GM23338 (cell line): ENCODE measurements at regions not wholly inside any gene's neighbourhood (a gene's known extent, or its start where the extent isn't known, plus 50 kb on each side); places are given as distances from the start of the nearest gene placed in this dataset.

Source experiments
- ATAC-seq: fragments of 200-7000 bp; cut with Tn5 transposase; 3 replicates; pipeline ENCODE4 v1.9.1; 2020
- DNase-seq: peaks from one replicate; pipeline ENCODE4 v3.0.0-alpha.2; 2015; ENCODE audit warnings: low spot score
- H2AFZ ChIP-seq: fragments of 200-600 bp; sonication (generic); 2 replicates; pipeline ENCODE4 v1.8.0; 2016; ENCODE audit warnings: antibody characterized with exemption, mild to moderate bottlenecking, moderate library complexity
- H3F3A ChIP-seq: fragments of 200-600 bp; sonication (generic); replicated peaks from 2 replicates; pipeline ENCODE4 v1.8.0; 2017; ENCODE audit warnings: antibody characterized with exemption, mixed run types, low read depth
- H3K27ac ChIP-seq: fragments of 200-600 bp; sonication (generic); 2 replicates; pipeline ENCODE4 v1.6.1; 2016; ENCODE audit warnings: low read depth
- H3K27me3 ChIP-seq: fragments of 200-600 bp; sonication (generic); 2 replicates; pipeline ENCODE4 v1.8.0; 2016; ENCODE audit warnings: mild to moderate bottlenecking, mixed run types, moderate library complexity; ENCODE audit not compliant: insufficient read depth
- H3K36me3 ChIP-seq: fragments of 200-600 bp; sonication (generic); 2 replicates; pipeline ENCODE4 v1.8.0; 2016; ENCODE audit warnings: mild to moderate bottlenecking; ENCODE audit not compliant: insufficient read depth
- H3K4me1 ChIP-seq: fragments of 200-600 bp; sonication (generic); 2 replicates; pipeline ENCODE4 v1.8.0; 2016; ENCODE audit warnings: mild to moderate bottlenecking, moderate library complexity; ENCODE audit not compliant: insufficient read depth
- H3K4me2 ChIP-seq: fragments of 200-600 bp; sonication (generic); 2 replicates; pipeline ENCODE4 v1.7.1; 2017; ENCODE audit warnings: mixed run types
- H3K4me3 ChIP-seq: fragments of 200-600 bp; sonication (generic); 2 replicates; pipeline ENCODE4 v1.6.1; 2016; ENCODE audit warnings: mixed run types
- H3K79me2 ChIP-seq: fragments of 200-600 bp; sonication (generic); replicated peaks from 2 replicates; pipeline ENCODE4 v1.8.0; 2017; ENCODE audit warnings: mild to moderate bottlenecking; ENCODE audit not compliant: insufficient read depth
- H3K9me2 ChIP-seq: fragments of 200-600 bp; sonication (generic); 2 replicates; pipeline ENCODE4 v1.8.0; 2017; ENCODE audit not compliant: insufficient read depth
- H4K20me1 ChIP-seq: fragments of 200-600 bp; sonication (generic); replicated peaks from 2 replicates; pipeline ENCODE4 v1.8.0; 2017; ENCODE audit warnings: mild to moderate bottlenecking; ENCODE audit not compliant: insufficient read depth
- H3K27ac Mint-ChIP-seq: 2 replicates; pipeline ENCODE4 v1.8.0; 2020; ENCODE audit warnings: inconsistent platforms, mild to moderate bottlenecking, moderate library complexity, mixed read lengths
- H3K27me3 Mint-ChIP-seq: 3 replicates; pipeline ENCODE4 v1.8.0; 2022; ENCODE audit warnings: low read depth, mild to moderate bottlenecking, moderate library complexity, mixed read lengths, inconsistent platforms; ENCODE audit not compliant: insufficient read depth, poor library complexity
- H3K36me3 Mint-ChIP-seq: 3 replicates; pipeline ENCODE4 v1.8.0; 2021; ENCODE audit warnings: low read depth, mild to moderate bottlenecking, inconsistent platforms, moderate library complexity, mixed read lengths
- H3K4me1 Mint-ChIP-seq: 3 replicates; pipeline ENCODE4 v1.8.0; 2020; ENCODE audit warnings: mild to moderate bottlenecking, inconsistent platforms, mixed read lengths
- H3K4me3 Mint-ChIP-seq: 3 replicates; pipeline ENCODE4 v1.8.0; 2021; ENCODE audit warnings: moderate library complexity, mild to moderate bottlenecking, inconsistent platforms, mixed read lengths
- H3K9me3 Mint-ChIP-seq: 3 replicates; pipeline ENCODE4 v1.8.0; 2020; ENCODE audit warnings: moderate library complexity, mild to moderate bottlenecking, inconsistent platforms, mixed read lengths
- CREB1 ChIP-seq: fragments of 250-450 bp; sonication (Bioruptor Pico); IDR thresholded peaks from 2 replicates; pipeline ENCODE4 v1.5.0; 2020; ENCODE audit warnings: low read depth, mild to moderate bottlenecking, moderate library complexity
- ETS1 ChIP-seq: IDR thresholded peaks from 2 replicates; pipeline ENCODE4 v1.6.1; 2016; ENCODE audit warnings: antibody characterized with exemption
- EZH2 ChIP-seq: fragments of 200-600 bp; sonication (generic); IDR thresholded peaks from one replicate; pipeline ENCODE4 v1.8.0; 2017; ENCODE audit warnings: antibody characterized with exemption, mild to moderate bottlenecking, low read depth; ENCODE audit not compliant: unreplicated experiment
- JUNB ChIP-seq: IDR thresholded peaks from one replicate; pipeline ENCODE4 v1.6.1; 2016; ENCODE audit warnings: antibody characterized with exemption; ENCODE audit not compliant: unreplicated experiment
- NANOG ChIP-seq: IDR thresholded peaks from 2 replicates; pipeline ENCODE4 v1.6.1; 2016; ENCODE audit warnings: antibody characterized with exemption, borderline replicate concordance
- POLR2AphosphoS5 ChIP-seq: IDR thresholded peaks from 2 replicates; pipeline ENCODE4 v1.6.1; 2016; ENCODE audit warnings: antibody characterized with exemption, low read depth
- REST ChIP-seq: IDR thresholded peaks from one replicate; pipeline ENCODE4 v1.6.1; 2018; ENCODE audit warnings: antibody characterized with exemption; ENCODE audit not compliant: unreplicated experiment
- STAT1 ChIP-seq: IDR thresholded peaks from one replicate; pipeline ENCODE4 v1.6.1; 2016; ENCODE audit warnings: antibody characterized with exemption; ENCODE audit not compliant: unreplicated experiment
- ZNF114 ChIP-seq: fragments of 250-450 bp; sonication (Bioruptor Pico); IDR thresholded peaks from 2 replicates; pipeline ENCODE4 v1.5.0; 2020; ENCODE audit warnings: mild to moderate bottlenecking, moderate library complexity
- ZNF331 ChIP-seq: fragments of 250-450 bp; sonication (Bioruptor Pico); IDR thresholded peaks from 2 replicates; pipeline ENCODE4 v1.5.0; 2020; ENCODE audit warnings: low read depth, mild to moderate bottlenecking, moderate library complexity
- ZNF462 ChIP-seq: fragments of 250-450 bp; sonication (Bioruptor Pico); IDR thresholded peaks from 2 replicates; pipeline ENCODE4 v1.5.0; 2020; ENCODE audit warnings: mild to moderate bottlenecking, moderate library complexity

- TF ChIP-seq ZNF462 (CRISPR knock-in tag) (no peak), CREB1 (CRISPR knock-in tag) (no peak), ZNF331 (CRISPR knock-in tag) (no peak), POLR2AphosphoS5 (no peak), STAT1 (no peak), ETS1 (no peak), ZNF114 (CRISPR knock-in tag) (no peak), NANOG (no peak)
Measured at GRCh38 chr2:37781028-37781427, 109.6 kb upstream of the CDC42EP3 start (continued).

GRCh38 chr2:37782155-37782673 lies 110.8 kb upstream of the CDC42EP3 start:
- Histone ChIP-seq H3K27ac (no peak overlapping the region), H3K9me2 (peaks cover 5% of the 10 kb centered on the region; the same call in 1 of the 2 replicates), H3K4me2 (no peak overlapping the region), H3F3A (no peaks in the 10 kb centered on the region), H3K4me1 (no peaks in the 10 kb centered on the region), H3K79me2 (no peaks in the 10 kb centered on the region), H3K27me3 (no peaks in the 10 kb centered on the region), H4K20me1 (no peaks in the 10 kb centered on the region), H2AFZ (no peak overlapping the region), H3K36me3 (no peaks in the 10 kb centered on the region), H3K4me3 (no peak overlapping the region)
- Mint-ChIP-seq H3K27ac (no peak overlapping the region), H3K9me3 (peaks cover 3% of the 10 kb centered on the region; the same call in 2 of the 3 replicates), H3K36me3 (no peaks in the 10 kb centered on the region; the same call in 2 of the 3 replicates), H3K4me1 (no peaks in the 10 kb centered on the region), H3K27me3 (no peaks in the 10 kb centered on the region), H3K4me3 (no peak overlapping the region)
- DNase-seq (no peak), ATAC-seq (no peak)
- no peak for TF ChIP-seq ZNF114 (CRISPR knock-in tag)
- no peak for TF ChIP-seq STAT1
- no peak for TF ChIP-seq CREB1 (CRISPR knock-in tag)
- no peak for TF ChIP-seq REST
- TF ChIP-seq JUNB, result no peak
- no peak for TF ChIP-seq NANOG
- TF ChIP-seq POLR2AphosphoS5, result no peak
- TF ChIP-seq EZH2, result no peak
- no peak for TF ChIP-seq ZNF331 (CRISPR knock-in tag)
